ENCODE measurements at regions not wholly inside any gene's neighbourhood (a gene's known extent, or its start where the extent isn't known, plus 50 kb on each side); places are given as distances from the start of the nearest gene placed in this dataset.

DNA sequence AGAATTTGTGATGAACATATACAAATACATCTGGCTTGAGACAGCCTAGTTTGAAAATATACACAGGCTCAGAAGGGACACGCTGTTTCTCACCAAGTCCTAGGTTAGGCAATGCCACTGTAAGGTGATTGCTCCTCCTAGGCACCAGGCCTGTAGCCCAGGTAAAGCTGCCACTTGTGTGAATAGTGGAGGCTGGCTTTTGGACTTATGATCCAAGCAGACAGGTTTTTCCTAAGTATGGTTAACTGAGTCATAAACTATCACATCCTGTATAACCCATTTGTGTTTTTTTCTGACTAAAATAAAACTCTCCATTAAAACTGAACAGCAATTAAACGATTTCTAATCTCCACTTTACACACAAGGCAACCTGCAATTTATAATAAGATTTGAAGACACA lies 81.0 kb downstream of the SEMA4F start:
- no peak for DNase-seq

DNA sequence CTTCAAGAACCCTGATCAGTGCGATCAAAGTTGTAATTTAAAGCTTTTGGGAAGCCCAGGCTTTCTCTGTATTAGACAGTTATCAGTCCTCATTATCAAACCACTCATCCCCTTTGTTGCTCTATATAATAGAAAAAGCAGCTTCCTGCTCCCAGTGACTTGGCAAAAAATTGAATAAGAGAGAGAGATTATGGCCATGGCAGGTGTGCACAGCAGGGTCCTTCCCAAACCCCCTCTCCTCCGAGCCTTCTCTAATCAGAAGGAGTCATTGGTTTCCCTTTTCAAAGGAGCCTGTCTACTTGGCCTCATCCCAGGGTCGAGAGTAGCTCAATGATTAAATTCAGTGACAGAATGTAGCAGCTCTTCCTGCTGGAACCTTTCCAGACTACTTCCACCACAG lies 81.5 kb downstream of the SEMA4F start:
- no peak for DNase-seq

DNA sequence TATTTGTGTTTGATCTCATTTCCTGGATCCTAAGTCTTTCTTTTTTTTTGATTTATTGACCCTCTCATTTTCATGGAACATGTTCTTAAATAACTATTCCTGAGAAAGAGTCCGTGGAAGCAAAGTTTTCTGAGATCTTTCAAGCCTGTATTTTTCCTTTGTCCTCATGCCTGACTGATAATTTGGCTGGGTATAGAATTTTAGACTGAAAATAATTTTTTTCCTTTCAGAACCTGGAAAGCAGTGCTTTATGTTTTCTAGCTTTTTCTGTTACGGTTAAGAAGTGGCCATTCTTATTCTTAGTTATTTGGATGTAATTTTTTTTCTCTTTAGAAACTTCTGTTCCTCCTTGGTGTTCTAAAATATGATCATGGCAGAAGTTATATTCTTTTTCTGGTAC lies 82.5 kb downstream of the SEMA4F start:
- no peak for DNase-seq

DNA sequence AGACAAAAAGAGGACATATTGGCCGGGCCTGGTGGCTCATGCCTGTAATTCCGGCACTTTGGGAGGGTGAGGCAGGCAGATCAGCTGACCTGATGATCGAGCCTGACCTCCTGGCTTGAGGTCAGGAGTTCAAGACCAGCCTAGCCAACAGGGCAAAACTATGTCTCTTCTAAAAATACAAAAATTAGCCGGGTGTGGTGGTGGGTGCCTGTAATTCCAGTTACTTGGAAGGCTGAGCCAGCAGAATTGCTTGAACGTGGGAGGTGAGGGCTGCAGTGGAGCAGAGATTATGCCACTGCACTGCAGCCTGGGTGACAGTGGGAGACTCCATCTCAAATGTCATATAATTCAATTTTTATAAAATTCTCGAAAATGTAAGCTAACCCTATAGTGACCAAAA lies 84.5 kb downstream of the SEMA4F start:
- no peak for DNase-seq

DNA sequence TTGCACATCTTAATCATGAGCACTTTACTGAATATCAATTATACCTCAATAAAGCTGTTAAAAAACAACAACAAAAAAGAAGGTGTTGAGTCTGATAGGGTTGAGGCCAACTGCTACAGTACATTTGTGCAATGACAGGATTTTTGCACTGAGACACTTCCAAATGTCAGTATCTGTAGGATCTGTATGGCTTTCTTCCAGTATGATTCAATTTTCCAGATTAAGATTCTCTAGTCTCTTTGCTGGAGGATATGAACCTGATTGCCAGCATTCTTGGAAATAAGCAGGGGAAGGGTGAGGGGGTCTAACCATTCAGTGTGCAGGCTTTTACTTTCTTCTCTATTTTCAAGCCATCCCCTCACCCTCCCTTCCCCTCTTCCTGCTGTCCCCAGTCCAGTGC lies 85.1 kb downstream of the SEMA4F start:
- no peak for DNase-seq

DNA sequence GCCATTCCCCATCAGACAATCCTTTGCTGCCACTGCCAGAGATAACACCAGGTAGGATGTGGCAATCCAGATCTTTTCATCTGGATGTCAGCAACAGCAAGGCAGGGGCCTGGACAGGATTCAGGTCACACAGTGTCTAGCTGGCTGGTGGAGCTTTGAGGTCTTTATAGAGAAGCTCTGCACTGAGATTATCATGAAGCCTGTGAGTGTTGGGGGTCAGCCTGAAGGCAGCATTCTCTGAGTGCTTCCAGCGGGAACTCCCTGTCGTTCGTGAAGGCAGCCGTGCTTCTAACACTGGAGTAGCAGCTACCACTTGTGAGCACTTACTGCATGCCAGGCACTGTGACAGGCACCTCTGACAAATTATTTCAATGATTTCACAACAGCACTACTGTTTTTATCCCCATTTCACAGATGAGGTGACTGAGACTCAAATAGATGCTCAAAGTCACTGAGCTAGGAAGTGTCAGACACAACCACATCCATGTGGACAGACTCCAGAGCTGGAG lies 85.7 kb downstream of the SEMA4F start:
- no peak for DNase-seq

DNA sequence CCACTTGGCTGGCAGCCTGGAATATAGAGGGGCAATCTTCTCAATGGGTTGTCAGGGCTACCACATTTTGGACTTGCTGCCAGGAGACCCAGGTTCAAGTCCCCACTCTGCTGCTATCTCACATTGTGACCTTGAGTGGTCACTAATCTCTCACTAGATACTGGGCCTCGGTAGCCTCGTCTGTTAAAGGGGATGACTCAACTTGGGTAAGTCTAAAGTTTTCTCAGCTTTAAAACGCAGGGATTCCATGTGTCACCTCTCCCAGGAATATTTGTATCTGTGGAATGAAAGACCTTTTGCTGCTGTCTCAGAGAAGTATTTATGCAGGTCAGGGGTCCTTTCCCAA lies 86.3 kb downstream of the SEMA4F start:
- DNase-seq = no peak

DNA sequence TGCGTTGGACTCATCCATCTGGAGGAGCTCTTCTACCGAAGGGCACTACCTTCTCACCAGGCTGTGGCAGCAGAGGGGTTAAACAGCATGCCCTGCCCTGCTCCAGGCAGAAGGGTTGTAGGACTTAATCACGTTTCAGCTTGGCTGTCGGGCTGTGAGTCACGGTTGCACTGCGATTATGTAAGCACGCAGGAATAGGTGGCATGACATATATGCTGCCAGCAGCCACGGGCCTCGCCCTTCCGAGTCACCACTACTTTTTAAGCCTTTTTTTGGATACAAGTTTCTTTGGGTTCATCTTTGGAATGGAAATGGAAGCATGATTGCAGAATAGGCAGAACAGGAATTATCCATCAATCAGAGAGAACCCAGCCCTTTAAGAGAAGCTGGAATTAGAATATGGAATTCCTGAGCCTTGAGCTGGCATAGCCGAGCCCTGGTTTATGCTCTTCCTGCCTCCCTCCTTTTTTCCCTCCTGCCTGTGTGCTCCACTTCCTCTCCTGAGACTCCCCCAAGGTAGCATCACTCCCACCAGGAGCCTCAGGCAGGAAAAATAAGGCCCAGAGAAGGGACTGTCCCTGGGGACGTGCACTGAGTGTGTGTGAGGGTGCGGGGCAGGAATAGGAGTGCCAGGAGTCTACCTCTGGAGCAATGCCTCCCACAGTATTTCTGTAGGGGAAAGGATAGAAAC lies 86.8 kb downstream of the SEMA4F start:
- no peak for DNase-seq

DNA sequence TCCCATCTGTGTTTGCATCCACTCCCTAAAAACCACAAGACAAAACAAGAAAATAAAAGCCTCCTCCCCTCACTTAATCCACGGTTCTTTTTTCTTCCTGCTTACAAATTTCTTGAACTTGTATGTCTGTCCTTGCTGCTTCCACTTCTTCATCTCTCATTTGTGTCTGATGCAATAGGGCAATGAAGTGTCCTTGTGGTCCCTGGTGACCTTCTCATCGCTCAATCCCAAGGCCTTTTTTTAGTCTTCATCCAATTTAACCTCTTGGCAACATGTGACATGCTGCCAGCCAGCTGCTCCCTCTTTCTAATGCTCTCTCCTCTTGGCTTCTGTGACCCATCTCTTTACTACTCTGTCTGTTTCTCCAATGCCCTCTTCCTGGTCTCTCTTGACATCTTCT lies 87.6 kb downstream of the SEMA4F start:
- no peak for DNase-seq

DNA sequence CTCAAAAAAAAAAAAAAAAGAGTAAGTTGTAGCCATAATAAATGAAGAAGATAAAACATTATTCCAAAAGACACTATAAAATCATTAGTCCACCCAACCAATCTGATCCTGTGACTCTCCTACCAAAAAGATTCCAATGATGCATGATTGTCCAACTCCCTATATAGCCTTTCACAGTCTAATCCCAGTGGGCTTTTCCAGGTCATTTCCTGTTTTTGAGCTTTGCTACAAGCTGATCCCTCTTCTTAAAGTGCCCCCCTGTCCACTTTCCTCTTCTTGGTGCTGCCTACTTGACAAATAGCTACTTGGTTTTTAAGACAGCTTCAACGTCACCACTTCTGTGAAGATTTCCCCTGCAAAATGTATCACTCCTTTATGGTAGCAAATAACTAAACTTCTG lies 88.4 kb downstream of the SEMA4F start:
- no peak for DNase-seq

DNA sequence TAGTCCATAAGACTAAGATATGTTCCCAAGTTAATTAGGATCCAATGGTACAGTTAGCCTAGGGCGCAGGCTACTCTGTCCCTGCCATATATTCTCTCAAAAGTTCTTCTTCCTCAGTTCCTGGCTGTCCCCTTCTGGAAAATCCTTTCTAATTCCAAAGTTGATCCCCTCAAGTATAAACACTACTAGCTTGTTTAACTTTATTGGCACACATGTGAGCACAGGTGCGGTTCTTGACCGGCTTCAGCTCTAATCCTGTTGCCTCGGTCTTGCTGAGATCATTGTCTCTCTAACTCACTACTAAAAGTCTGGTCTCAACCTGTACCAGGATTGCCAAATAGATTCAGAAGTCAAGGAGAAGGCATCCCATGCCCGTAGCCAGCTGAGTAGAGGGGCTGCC lies 89.0 kb downstream of the SEMA4F start:
- DNase-seq = no peak

DNA sequence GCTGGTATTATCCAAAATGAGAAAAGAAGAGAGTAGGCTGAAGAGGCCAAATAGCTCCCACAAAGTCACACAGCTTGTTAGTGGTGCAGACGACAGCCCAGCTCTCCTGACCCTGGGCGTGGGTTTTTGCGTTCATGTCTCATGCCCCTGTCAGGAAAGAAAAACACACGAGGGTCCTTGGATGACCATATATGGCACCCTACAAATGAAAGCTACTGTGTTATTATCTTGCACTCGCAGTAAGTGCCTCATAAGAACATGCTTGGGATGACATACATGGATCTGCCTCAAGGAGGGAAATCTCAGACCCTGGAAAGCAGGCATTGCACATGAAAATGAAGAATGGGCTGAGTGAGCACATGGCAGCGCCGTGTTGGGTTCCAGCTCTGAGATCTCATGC lies 89.7 kb downstream of the SEMA4F start:
- DNase-seq = no peak

DNA sequence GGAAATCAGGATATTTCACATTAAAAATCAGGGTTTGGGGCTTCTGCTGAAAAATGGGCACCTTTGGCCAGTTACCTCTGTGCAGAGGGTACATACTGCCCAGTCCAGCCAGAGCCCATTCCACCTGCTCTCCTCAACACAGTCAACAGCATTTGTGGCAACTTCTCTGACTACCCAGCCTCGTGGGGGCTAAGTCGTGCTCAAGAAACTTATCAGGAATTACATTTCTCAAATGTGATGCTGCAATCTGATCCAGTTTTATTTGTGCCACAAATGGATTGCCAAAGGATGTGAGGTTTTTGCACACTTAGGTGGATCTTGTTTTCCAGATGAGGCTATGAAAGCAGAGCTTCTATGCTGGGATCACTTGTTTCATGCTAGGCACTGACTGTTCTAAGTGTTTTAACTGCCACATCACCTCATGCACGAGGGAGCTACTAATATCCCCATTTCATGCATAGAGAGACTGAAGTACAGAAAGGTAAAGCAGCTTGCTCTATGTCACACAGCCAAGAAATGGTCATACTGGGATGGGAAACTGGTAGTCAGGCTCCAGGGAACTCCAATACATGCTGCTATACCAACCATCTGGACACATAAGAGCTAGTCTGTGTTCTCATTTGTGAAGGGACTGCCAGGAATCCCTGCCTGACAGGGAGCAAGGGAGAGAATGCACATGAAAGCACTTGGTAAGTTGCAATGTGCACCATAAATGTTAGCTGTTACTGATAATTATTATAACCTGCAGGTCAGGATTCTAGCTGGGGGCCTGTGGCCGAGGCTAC lies 89.0 kb upstream of the HK2 start:
- no peak for DNase-seq

DNA sequence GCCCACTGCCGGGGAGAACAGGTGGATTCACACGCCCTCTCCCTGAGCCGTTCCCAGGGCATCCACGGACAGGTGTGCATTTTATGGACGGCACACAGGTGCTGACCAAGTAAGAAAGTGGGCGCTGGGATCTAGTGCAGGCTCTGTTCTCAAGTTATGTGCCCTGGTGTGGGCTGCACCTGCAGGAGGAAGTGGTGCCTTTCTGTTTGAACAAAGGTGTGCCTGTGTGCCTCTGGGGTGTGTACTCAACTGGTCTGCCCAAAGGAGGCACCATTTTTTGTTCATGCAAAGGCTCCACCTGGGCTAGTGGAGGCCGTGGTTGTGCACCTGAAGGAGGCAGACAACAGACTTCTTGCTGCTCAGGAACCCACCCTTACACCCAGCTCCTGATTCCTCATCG lies 88.2 kb upstream of the HK2 start:
- no peak for DNase-seq

DNA sequence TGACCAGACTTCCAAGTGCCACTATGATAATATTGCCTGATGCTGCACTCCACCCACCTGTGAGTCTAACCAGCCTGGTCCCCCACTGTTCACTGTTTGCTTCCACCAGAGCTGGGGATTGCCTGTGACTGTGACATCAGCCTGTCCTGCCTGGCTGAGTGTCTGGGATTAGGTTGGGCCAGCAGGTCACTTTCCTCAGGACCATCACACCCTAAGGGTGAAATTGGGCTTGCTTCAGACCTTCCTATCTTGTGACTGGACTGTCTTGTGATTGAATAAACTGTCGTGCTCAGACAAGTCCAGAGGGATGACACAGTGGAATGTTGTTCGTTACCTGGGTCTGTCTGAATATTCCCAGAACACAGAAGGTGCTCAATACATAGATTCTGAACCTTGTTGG lies 87.4 kb upstream of the HK2 start:
- no peak for DNase-seq

DNA sequence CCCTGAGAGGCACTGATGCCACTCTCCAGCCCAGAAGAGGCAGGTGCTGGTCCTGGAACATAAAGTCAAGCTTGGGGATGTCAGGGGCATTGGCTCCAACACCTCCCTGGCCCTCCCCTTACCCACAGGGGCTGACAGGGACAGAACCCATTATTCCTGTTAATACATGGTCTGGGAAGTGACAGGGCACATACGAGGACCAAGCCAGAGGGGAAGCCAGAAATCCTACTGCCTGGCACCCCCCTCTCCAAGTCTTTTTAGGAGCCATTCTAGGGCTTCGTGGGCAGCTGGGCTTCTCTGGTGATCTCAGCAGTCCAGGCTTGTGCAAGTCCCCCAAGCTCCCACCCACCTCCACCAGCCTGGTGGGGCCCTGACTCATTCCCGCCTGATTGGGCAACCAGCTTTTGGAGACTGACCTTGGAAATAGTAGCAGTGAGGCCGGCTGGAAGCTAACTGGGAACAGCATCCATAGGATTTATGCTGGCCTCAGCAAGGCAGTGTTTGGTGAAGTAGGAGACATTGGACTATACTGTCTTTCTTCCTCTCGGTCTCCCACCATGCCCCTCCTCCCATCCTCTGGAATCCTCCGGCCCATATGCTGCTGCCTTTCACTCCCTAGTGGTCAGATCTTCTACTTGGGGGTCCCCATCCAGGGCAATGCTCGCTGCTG lies 86.4 kb upstream of the HK2 start:
- DNase-seq = no peak

DNA sequence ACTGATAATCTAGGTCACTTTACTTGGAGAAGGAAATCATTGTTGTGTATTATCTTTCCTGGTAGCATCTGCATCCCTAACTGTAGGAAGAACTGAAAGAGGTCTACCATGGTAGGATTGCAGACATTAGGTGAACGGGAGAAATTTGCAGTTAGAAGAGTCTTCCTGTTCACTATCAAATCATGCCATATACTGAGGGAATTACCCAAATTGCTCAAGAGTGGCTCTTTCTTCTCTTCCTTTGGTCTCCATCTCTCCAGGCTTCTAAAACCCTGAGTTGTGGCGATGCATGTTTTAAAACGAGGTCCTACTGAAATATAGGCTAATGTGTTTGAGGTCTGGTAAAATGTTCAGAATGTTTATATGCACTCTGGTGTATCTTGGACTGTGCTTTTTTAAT lies 85.3 kb upstream of the HK2 start:
- no peak for DNase-seq

DNA sequence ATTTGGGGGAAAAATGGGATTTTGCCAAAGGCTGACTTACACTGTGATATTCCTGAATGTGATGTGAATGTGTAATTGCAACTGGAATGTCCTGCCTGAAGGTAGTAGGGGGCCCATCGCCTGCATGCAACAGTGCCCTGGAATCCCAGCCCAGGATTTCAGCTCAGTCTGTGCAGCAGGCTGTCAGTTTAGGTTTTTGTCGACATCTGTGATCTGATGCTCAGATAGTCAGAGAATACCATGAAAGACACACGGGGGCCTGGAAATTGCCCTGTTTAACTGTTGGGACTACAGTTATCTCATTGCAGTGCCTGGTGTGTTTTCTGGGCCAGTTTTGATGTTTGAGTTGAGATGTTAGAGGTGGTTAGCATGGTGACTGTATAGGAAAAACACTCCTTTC lies 84.5 kb upstream of the HK2 start:
- DNase-seq = no peak

DNA sequence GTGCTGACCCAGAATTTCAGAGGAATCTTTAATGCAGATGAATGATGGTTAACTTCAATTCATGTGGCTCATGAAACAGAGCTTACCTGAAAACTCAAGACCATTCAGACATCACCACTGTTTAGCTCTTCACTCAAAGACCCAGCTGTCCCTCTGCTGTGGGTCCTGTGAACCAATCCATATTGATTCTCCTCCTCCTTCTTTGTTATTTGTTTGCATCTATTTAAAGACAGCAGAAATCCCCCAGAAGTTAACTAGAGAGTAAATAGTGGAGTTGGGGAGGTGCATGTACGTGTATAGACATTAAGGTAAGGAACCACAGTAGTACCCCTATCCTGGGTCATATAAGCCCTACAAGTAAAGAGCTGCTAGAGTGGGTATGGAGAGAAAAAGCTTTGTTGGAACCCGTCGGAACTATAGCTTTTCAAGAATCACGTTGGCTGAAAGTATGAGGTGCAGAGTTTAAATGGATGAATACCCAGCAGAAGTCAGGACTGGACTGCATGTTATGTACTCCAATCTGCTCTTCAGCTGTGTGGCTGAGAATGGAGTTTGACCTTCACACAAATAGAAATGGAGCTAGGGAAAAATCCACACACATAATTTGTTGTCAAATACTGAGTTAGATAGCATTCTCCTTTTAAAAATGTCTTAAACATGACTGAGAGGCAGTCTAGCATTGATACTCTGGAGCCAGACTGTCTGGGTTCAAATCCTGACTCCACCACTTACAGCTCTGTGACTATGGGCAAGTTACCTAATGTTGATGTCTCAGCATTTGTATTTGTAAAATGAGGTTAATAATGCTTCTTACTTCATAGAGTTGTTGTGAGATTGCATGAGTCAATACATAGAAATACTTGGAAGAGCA lies 81.7 kb upstream of the HK2 start:
- no peak for DNase-seq

DNA sequence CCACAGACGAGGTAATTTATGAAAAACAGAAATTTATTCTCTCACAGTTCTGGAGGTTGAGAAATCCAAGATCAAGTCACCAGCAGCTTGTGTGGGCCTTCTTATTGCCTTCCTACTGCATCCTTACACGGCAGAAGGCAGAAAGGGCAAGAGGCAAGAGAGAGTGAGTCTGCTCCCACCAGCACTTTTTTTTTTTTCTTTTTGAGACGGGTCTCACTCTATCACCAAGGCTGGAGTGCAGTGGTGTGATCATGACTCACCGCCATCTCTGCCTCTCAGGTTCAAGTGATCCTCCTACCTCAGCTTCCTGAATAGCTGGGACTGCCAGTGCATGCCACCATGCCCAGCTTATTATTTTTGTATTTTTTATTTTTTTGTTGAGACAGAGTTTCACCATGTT lies 78.5 kb upstream of the HK2 start:
- DNase-seq = no peak

DNA sequence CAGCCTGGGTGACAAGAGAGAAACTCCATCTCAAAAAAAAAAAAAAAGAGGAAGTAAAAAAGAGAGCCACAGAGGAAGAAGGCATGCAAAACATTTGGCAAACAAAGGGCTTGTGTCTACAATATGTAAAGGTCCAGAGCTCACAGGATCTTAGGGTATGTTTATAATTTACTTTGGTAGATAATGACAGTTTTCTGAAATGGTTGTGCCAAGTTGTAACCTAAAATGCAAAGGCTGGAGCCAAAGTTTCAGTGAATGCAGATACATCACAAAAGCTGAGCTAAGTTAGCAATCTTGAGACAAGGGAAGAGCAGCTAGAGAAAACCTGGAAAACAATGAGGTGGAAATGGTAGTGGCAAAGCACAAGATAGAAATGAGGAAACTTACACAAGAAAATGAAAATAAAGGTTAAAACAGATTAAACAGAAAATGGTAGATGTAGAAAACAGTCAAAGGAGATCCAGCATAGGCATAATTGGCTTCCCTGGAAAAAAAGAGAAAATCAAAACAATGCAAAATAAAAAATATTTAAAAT lies 77.5 kb upstream of the HK2 start:
- no peak for DNase-seq

DNA sequence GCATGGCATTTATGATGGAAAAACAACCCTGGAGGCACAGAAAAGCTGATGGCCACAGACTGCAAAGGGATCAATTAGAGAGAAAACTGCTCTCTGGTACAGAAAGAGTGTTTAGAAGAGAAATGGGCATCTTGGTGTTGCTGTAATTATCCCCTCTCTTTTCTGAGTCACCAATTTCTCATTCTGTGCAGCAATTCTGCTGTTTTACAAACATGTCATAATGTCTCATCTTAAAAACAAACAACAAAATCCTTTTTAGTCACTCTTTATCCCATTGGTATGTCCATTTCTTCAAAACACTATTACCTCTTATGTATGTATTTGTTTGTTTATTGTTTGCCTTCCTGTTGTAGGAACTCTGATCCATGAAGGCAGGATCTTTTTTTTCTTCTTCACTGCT lies 73.9 kb upstream of the HK2 start:
- no peak for DNase-seq

Data from NCI-H2107 (cell line).